Retina (tissue), 1 donor: ENCODE measurements at regions not wholly inside any gene's neighbourhood (a gene's known extent, or its start where the extent isn't known, plus 50 kb on each side); places are given as distances from the start of the nearest gene placed in this dataset.

Experiments used
- DNase-seq: peaks from one replicate; pipeline ENCODE4 v3.0.0-alpha.2; 2016

DNA sequence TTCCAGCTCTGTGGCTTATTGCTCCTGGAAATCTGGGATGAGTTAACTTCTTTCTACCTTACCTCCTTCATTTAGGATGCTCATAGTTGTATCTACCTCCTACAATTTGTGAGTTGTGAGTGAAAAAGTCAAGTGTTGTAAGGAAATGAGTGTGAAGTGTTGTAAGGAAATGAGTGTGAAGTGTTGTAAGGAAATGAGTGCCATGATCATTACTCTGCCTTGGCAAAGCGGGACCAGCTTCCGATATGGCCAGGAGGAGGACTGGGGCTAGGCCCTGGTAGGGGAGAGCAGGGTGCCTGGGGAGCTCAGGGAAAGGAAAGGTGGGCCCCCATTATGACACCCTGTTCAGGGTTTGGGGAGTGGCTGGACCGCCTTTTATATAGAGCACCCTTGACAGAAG, 435.2 kb downstream of the FGF9 start:
- DNase-seq: no peak

GRCh38 chr13:22107549-22107948, 436.7 kb downstream of the FGF9 start:
- no peak for DNase-seq

GRCh38 chr13:22108283-22108942, 437.5 kb downstream of the FGF9 start:
- DNase-seq: no peak

- DNase-seq: no peak
These were observed 438.1 kb downstream of the FGF9 start for GRCh38 chr13:22108979-22109378.

DNA sequence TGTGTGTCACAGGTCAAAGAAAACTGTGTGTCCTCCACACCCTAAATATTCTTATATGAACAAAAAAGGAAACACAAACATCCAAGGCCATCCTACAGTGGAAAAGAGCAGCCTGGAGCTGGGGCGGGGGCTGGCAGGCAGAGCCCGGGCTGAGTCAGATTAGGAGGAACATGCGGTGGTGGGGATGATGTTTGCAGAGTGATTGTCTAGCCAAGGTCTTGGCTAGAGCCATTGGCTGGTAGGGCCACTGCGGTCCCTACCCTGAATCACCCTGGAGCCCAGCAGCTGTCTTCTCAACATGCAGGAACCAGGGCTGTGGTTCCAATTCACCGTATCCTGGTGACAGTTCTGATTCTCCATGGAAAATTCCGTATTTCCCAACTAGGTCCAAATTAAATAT, 439.5 kb downstream of the FGF9 start:
- DNase-seq: no peak

DNA sequence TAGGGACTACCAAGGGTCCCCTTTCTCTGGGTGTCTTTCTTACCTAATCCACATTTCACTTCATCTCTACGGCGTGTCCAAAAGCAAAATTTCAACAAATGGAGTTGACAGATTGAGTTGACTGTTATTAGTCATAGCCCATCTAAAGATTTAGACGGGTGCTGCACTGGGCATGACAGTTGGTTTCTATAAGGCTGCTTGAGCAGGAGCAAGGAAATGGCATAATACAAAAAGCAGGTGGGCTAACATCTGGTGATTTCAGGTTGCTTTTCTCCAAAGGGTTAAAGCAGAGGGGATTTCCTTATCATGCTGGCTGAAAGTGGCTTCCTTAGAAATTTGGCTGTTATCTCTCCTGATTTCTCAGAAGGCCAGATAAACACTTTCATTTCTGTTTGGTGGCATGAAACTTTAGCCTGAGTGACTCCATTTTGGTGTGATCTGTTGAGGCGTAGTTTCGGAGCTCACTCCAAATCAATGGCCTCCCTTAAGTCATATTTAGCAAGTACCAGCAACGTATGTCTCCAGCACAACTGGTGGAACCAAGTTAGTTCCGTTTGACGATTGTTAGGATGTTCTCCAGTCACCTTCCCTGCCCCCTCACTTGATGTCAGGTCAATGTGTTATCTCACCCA, 440.4 kb downstream of the FGF9 start:
- no peak for DNase-seq

- no peak for DNase-seq
These were observed 441.1 kb downstream of the FGF9 start for GRCh38 chr13:22111961-22112360.

DNA sequence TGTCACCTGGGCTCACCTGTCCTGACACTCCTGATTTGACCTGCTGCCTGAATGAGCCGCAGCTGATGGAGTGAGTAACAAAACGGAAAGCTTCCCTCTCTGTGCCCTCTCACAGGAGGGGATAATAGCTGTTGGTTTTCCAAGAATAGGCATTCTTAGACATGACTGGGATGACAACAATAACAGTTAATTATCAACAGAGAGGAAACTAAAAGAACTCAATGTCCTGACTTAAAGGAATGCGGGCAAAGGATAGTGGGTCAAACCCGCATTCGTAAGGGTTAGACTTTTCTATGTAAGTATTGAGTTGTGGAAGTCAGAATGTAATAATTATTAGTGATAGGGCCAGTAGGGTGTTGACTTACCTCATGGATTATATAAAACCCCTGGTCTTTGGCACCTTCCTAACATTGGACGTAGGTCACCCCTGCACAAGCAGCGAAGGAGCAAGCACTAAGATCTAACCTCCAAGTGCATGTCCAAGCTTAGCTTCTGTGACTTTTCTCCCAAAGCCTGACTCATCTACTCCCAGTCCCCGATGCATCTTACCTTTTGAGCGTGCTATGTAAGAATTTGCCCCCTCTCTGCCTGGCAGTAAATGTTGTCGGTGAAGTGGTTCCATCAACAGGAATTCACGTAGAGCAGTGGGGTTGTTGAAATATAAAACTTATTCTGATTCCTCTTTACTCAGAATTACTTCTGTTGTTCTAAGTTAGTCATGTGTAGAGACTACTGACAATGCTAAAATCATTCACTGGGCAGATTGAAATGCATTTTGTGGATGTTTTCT, 442.3 kb downstream of the FGF9 start:
- DNase-seq: no peak

- DNase-seq: no peak
These were observed 443.9 kb downstream of the FGF9 start for GRCh38 chr13:22114630-22115311.

- no peak for DNase-seq
These were observed 447.3 kb downstream of the FGF9 start for GRCh38 chr13:22118158-22118557.

GRCh38 chr13:22120646-22121045, 449.8 kb downstream of the FGF9 start:
- no peak for DNase-seq

DNA sequence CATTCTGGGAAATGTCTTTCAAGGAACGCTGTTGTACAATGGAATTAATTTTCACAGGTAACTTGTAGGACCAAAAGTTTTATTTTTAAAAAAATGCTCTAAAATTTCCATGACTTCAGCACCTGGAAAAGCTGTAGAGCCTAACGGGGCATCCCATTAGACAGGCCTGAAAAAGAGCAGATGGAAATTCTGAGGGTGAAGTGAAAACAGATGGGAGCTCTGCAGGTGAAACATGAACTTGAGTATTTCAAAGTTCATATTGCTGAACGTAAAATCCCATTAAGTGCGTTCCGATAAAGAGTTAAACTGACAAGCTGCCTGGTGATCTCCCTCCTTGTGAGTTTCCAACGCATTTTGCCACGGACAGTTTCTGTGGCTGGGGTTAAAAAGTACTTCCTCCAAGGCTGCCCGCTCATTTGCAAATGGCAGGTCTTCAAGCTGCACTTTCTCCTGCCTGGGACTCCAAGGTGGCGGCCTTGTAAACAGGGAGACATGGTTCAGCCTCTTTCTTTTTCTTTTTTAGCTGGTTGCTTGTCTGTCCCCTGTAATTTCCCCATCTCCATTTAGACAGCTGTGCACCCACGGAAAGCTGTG, 450.4 kb downstream of the FGF9 start:
- DNase-seq: no peak

DNA sequence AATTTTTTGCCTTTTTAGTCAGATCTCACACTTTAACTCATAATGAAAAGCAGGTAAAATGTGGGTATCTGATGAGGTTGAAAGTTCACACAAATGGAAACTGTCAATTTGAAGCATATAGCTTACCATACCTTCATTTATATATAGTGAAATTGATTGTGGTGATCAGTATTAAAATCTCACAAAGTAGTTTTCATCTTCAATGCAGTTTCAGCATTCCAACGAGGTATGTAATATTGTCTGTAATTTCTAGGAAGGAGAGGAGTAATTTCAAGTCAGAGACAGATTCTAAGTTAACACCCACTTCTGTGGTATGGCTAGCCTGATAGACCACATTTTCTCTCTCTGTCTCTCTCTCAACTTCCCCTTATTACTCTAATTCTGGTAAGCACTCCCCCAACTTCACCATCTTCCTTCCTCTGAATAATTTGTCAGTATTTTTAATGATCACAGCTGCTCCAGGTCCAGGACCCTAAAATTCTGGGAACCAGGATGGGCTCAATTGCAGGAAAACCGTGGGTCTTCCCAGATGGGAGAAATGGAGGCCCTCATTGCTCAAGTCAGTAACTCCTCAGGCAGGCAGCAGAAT, 455.7 kb downstream of the FGF9 start:
- no peak for DNase-seq

DNA sequence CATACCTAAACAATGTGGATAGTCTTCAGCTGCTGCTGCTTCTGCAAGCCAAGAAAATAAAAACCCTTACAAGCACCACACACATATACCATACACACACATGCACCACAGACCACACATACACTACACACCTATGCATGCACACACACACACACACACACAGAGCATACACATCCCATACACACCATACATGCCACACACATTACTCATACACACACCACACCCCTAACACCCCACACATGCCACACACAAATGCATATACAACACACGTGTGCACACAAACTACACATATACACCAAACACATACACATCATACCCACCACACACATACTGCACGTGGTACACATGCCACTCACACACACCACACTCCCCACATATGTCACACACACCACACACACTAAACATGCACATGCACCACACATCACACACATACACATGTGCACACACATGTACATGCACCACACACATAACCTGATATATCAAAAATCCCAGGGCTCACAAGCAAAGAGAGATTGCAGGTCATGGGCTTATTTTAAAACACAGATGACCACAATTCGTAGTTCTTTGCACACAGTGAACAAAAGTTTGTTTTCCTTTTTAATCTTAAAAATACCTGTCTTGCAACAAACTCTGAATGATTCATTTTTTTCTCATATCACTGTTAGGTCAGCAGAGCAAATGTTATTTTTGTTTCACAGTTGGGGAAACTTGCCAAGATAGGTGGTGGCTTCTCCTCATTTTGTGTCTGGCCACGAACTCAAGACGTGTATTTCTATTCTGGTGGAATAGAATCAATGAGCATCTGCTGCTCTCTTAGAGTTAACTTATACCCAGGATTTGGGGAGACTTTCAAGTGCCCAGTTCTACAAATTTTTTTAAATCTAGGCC, 456.6 kb downstream of the FGF9 start:
- DNase-seq: no peak

DNA sequence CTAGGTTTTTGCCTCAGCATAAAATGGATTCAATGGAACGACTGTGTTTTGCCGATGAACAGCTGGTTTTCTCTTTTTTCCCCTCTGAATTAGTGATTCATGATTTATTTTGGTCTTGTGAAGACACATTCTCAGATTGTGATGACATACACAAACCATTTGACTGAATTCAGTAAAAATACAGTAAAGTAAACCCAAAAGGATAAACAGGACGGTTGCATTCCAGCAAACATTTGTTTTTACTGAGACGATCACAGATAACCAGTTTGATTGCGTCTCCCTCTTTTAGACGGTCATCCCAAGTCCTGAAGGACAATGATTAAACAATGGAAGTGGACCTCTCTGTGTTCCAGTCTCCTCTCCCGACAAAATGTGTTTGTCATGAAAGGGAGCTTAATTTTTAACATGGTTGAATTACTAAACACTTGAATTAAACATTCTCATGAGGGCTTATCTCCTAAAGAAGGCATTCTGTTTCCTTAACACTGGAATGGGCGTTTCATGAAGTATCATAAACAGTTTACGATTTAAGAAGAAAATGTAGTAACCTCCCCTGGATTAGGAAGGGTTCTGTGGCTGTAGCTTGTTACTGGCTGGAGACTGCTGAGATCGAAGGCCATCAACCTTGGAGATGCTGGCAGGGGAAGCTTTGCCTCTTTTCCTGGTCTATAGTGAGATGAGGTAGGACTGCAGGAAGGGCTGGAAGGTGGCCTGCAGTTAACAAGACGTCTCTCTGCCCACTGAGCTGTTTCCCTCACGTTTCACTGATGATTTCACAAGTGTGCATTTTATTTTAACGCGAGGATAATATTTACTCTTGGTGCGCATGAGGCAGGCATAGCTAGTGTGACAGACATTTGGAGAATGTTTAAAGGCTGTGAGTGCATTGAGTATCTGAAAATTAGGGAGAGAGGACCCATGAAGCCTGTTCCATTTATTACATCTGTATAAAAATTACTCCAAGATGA, 457.9 kb downstream of the FGF9 start:
- DNase-seq: no peak

- DNase-seq: no peak
These were observed 459.4 kb downstream of the FGF9 start for GRCh38 chr13:22130254-22130653.

GRCh38 chr13:22134261-22134660, 463.4 kb downstream of the FGF9 start:
- no peak for DNase-seq

GRCh38 chr13:22135446-22135845, 464.6 kb downstream of the FGF9 start:
- DNase-seq: no peak

DNA sequence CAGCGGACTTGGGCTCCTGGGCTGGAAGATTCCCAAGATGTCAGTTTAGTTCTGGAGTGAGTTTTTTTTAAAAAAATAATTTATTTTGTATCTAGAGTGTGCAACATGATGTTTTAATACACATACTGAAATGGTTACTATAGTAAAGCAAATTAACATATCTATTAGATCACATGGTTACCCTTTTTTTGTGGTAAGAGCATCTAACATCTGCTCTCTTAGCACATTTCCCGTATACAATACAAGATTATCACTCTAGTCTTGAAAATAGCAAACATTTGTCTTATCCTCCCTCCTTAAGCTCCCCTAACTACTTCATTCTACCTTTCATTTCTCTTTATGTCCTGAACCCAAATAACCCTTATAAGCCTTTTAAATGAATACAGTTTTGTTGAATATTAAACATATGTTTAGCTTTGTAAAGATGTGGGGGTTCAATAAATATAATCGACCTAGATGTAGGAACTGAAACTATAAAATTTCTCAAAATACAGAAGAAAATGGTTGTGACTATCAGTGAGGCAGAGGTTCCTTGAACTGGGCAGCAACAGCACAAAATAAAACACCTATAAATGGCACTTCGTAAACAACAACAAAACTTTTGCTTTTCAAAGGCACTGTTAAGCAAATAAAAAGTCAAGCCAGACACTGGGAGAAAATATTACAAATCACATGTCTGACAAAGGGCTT, 466.6 kb downstream of the FGF9 start:
- no peak for DNase-seq

DNA sequence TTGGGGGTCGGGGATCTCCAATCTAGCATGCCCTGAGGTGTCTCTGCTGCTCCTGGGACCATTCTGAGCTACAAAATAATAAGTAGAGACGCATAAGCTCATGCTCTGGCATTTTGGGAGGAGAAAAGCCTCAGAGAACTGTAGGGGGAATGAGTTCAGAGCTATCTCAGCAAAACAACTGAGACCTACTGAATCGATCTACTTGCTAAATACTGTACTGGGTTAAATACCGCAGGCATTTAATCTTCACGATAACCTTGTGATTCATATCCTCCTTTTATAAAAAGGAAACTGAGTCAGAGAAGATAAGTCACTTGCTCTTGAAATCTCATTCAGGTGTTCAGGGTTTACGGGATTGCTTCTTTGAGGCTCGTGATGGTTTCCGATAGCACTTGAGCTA, 468.1 kb downstream of the FGF9 start:
- DNase-seq: no peak
